Bronchial epithelial cell (primary cell): ENCODE measurements at regions not wholly inside any gene's neighbourhood (a gene's known extent, or its start where the extent isn't known, plus 50 kb on each side); places are given as distances from the start of the nearest gene placed in this dataset.

ENCODE experiments used
- DNase-seq: peaks from one replicate; pipeline ENCODE4 v3.0.0-alpha.2; 2010; ENCODE audit warnings: low read depth
- FAIRE-seq: peaks from 2 replicates; lab custom pipeline; 2011; peaks lifted over from hg19 to GRCh38; lab: Jason Lieb, UNC
- H3K27me3 ChIP-seq: 2 replicates; pipeline ENCODE4 v1.5.1; 2011; ENCODE audit warnings: low read length; ENCODE audit not compliant: control insufficient read depth, insufficient read depth
- H3K36me3 ChIP-seq: 2 replicates; pipeline ENCODE4 v1.5.1; 2011; ENCODE audit warnings: low read length; ENCODE audit not compliant: control insufficient read depth, insufficient read depth
- H3K4me3 ChIP-seq: 2 replicates; pipeline ENCODE4 v1.5.1; 2011; ENCODE audit warnings: mild to moderate bottlenecking, low read depth, low read length, control low read depth
- TF ChIP-seq, protein P1 (sequence below): IDR thresholded peaks from 2 replicates; pipeline ENCODE4 v1.5.1; 2011; ENCODE audit warnings: mild to moderate bottlenecking, moderate library complexity, low read length, control low read depth, inconsistent platforms; ENCODE audit not compliant: insufficient read depth, severe bottlenecking

DNA sequence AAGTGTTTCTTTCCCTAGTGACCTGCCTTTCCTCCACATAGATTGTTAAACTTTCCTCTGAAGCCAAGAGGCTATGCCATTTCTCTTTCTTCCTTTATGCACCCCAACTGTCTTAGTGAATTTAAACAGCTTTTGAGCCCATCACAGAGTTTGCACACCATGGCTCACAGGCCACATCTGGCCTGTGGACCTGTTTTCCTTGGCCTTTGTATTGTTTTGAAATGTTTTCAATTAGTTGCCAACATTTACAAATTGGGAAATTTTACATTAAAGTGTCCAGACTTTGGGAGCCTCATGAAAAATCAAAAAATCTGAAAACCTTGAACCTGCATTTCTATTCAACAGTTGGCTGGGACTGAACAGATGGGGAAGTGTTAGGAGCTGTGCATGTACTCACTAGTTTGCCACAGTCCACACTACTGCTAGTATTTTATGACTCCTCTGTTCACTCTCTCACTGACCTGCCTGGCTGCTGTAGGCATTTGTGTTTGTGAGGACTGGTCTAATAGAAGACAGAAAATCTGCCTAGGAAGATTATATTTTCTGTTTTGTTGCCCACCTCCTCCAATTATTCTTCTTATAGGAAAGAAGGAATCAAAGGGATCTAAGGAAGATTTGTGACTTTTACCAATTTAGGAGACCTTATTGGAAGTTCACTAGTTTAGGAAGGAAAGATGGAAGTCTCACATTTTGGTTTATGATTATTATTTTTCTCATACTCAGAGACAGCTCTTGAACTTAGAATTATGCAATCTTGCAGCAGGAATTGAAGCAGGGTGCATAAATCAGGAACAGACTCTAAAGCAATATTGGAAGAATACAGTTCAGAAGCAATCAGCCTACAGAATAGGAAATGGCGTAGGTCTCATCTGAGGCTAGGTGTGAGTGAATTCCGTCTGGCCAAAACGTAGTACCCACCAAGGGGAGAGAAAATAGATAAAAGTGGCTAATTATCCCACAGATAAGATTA lies 134.7 kb downstream of the HLX start:
- FAIRE-seq (no peak), DNase-seq (no peak)
- no peaks in the 10 kb centered on the region for H3K36me3 ChIP-seq
- H3K27me3 ChIP-seq: no peaks in the 10 kb centered on the region
- TF ChIP-seq, protein P1, sequence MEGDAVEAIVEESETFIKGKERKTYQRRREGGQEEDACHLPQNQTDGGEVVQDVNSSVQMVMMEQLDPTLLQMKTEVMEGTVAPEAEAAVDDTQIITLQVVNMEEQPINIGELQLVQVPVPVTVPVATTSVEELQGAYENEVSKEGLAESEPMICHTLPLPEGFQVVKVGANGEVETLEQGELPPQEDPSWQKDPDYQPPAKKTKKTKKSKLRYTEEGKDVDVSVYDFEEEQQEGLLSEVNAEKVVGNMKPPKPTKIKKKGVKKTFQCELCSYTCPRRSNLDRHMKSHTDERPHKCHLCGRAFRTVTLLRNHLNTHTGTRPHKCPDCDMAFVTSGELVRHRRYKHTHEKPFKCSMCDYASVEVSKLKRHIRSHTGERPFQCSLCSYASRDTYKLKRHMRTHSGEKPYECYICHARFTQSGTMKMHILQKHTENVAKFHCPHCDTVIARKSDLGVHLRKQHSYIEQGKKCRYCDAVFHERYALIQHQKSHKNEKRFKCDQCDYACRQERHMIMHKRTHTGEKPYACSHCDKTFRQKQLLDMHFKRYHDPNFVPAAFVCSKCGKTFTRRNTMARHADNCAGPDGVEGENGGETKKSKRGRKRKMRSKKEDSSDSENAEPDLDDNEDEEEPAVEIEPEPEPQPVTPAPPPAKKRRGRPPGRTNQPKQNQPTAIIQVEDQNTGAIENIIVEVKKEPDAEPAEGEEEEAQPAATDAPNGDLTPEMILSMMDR: no peak
- H3K4me3 ChIP-seq: no peak overlapping the region

DNA sequence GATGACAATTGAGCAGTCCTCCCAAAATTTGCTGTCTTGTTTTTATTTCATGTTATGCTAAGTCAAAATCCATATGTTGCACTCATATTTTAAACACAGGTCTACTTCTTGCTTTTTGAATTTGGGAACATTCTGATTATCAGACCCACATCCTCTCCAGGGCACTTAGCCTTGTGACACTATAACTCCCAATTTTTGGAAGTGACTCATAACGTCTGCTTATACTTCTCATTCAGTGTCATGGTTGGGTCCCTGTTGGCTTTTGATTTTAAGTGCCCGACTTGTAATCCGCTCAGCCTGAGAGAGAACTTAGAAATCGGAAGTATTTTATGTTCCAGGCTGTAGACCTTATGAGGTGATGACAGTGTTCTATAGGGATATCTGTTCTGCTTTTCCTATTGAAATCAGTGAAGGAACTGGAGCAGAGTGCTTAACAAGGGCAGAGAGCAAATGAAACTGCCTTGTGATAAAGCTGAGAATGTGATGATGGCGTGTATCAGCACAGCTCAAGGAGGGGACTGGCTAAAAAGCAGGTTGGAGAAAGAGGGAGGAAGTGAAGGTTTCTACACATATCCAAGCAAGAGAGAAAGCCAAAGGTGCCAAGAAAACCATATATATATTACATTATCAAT lies 136.0 kb downstream of the HLX start:
- no peak for DNase-seq
- Histone ChIP-seq H3K36me3 (no peaks in the 10 kb centered on the region), H3K4me3 (no peak overlapping the region), H3K27me3 (no peaks in the 10 kb centered on the region)
- FAIRE-seq: no peak
- TF ChIP-seq, protein P1: no peak

DNA sequence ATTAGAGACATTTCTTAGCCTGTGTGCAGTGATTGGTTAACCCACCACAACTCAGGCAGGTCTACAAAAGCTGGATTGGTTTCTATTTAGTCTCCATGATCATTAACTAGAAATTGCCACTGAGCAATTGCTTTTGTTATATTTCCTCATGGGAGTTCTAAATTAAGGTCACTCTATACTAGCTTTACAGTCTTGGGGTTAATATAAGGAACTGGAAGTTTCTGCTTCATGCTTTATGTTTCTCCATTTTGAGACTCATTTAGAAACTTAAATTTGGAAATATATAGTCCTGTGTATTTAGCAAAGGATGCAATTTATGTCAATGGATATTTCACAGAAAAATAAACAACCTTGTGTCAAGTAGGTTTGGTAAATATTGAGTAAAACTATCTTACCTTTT lies 137.5 kb downstream of the HLX start:
- TF ChIP-seq, protein P1: no peak
- H3K4me3 ChIP-seq: no peak overlapping the region
- no peaks in the 10 kb centered on the region for H3K36me3 ChIP-seq
- FAIRE-seq (no peak), DNase-seq (no peak)
- H3K27me3 ChIP-seq: no peaks in the 10 kb centered on the region

DNA sequence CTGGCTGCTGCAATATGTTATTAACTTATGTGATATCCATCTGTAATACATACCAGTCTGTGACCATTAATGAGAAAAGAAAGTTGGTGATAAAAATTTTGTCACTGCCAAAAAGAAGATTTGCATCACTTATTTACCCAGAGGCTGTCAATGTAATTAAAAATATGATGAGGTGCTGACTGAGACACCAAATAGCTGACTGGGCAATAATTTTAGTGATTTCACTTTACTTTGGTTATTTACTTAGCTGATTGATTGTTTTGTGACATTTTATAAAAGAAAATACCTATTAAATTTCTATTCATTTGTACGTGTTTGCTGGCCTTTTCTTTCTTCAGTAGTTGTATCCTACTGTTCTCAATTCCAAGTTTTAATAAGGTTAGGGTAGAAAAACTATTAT lies 139.2 kb downstream of the HLX start:
- DNase-seq (no peak), FAIRE-seq (no peak)
- Histone ChIP-seq H3K36me3 (no peaks in the 10 kb centered on the region), H3K4me3 (no peak overlapping the region), H3K27me3 (no peaks in the 10 kb centered on the region)
- TF ChIP-seq, protein P1: no peak

DNA sequence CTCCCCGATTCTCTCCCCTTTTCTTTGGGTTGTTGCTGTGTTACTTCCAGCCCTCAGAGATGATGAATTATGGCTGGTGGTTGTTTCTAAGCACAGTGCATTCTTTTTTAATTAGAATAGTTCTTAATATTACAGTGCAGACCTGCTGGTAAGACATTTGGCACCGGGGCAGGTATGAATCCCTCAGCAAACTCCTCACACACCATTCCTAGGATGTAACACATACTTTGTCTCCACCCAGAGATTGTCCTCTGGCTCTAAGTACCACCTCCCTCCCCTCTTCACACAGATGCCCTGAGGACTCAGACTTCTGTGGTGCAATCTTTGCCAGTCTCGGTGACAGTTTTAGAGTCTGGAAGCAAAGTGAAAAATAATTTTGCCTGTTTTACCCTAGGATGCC lies 143.1 kb downstream of the HLX start:
- H3K4me3 ChIP-seq: no peak overlapping the region
- H3K36me3 ChIP-seq: no peaks in the 10 kb centered on the region
- TF ChIP-seq, protein P1: no peak
- no peaks in the 10 kb centered on the region for H3K27me3 ChIP-seq
- DNase-seq: no peak
- no peak for FAIRE-seq
